ENCODE measurements at regions not wholly inside any gene's neighbourhood (a gene's known extent, or its start where the extent isn't known, plus 50 kb on each side); places are given as distances from the start of the nearest gene placed in this dataset.
A peak's percentile ranks its signal among the peaks of the same experiment; 100 is the strongest.

DNA sequence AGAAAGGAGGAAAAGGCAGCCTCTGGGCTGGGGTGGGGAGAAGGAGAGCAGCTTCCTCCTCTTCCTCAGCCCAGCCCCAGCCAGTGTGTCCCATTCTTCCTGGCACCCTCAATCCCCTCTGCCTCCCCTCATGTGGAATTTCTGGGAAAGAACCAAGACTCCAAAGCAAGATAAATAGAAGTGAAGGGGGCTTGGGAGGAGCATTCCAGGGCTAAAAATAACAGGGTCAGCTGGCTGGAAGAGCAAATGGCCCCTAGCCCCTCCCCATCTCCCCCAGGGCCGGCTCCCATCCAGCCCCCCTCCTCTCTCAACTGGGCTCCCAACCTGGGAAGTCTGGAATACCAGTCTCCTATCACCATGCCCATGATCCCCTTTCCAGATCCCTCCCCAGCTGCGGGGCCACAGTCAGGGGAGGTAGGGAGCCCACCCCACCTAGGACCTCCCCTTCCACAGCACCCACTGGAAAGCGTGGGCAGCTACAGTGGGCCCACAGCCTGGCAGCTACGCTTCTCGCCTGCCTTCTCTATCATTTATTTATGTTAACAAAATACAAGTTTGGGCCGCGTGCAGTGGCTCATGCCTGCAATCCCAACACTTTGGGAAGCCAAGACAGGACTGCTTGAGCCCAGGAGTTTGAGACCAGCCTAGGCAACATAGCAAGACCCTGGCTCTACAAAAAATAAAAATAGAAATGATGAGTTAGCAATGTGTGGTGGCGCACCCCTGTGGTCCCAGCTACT lies 88.3 kb downstream of the IRF2BPL start:
- Mint-ChIP-seq H3K27ac (no peak overlapping the region), H3K27me3 (no peaks in the 10 kb centered on the region), H3K9me3 (no peaks in the 10 kb centered on the region), H3K4me1 (ENCODE audit: low read depth) (peaks cover 8% of the 10 kb centered on the region), H3K36me3 (ENCODE audit: low read depth) (no peaks in the 10 kb centered on the region), H3K4me3 (no peak overlapping the region)

DNA sequence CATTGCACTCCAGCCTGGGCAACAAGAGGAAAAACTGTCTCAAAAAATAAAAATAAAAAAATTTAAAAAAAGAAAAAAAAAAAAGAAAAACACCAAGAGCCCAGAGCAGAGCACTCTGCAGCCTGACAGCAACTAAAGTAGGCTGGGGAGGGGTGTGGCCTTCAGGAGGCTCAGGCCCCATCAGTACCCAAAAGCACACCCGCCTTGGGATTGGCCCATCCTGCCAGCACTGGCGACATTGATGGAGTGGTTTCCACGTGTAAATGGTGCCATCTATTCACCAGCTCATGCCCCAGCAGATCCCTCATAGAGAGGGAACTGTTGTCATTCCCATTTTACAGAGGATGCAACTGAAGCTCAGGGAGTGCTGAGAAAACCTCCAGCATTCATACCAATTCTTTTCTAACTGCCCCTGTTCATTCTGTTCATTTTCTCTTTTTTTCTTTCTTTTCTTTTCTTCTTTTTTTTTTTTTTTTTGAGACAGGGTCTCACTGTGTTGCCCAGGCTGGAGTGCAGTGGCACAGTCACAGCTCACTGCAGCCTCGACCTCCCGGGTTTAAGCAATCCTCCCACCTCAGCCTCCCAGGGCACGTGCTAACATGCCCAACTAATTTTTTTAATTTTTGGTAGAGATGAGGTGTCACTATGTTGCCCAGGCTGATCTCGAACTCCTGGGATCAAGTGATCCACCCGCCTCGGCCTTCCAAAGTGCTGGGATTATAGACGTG lies 89.3 kb downstream of the IRF2BPL start:
- H3K4me3 Mint-ChIP-seq = no peak overlapping the region
- no peaks in the 10 kb centered on the region for H3K27me3 Mint-ChIP-seq
- no peak overlapping the region for H3K27ac Mint-ChIP-seq
- no peaks in the 10 kb centered on the region for H3K9me3 Mint-ChIP-seq
- H3K4me1 Mint-ChIP-seq (ENCODE audit: low read depth) = peaks cover 8% of the 10 kb centered on the region
- no peaks in the 10 kb centered on the region for H3K36me3 Mint-ChIP-seq (ENCODE audit: low read depth)

DNA sequence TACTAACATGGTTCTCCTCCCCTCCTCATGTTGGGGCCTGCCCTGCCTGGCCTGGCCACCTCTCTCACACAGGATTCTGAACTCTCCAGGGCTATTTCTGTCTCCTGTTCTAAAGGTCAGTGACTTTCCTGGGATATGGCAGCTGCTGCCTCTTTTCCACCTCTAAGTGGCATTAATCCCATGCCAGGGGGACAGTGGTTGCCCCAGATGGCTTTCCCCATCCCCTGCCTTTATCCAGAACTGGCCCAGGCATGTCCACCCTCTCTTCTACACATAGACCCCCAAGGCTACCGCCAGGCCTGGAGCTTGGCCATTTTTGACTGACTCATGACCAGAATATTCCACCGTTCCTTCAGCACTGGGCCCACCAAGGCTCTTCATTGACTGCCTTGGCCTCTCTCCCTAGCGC lies 90.4 kb downstream of the IRF2BPL start:
- no peaks in the 10 kb centered on the region for H3K27me3 Mint-ChIP-seq
- H3K4me3 Mint-ChIP-seq = no peak overlapping the region
- H3K27ac Mint-ChIP-seq = no peak overlapping the region

DNA sequence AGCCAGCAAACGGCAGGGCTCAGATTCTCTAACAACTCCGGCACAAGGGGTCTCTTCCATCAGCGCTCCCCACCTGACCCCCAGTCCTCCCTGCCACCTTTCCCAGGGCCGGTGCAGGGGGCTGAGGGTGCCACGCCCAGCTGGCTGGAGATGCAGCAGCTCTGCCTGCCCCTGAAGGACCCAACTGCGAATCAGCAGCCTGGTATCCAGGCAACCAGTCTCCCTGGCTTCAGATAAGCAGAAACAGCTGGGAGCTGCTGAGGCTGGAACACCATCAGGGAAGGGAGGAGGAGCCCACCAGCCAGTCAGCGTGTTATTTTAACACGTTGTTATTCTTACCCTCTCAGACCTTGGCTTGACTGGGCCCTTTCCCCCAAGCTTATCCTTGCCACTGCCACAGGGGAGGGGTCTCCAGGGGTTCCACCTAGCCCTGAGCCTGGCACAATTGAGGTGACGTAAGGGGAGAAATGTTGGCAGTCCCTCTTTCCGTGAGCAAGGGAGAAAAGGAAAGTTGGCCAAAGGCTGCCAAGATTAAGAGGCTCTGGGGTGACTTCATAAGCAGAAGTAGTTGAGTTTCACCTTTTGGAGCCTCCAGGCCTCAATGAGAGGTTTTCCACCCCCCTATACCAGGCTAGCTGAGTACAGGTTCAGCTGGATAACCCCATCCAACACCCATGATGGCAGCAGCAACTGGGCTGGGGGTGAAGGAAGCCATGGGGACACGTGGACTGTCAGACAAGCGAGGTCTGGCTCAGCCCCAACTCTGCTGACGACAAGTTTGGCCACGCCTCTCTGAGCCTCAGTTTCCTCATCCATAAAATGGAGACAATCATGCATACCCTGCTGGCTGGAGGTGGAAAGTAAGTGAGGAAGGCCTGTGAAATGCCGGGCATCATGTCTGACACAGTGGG lies 91.1 kb downstream of the IRF2BPL start:
- H3K9me3 Mint-ChIP-seq = no peaks in the 10 kb centered on the region

More for the DNA sequence above, 90.4 kb downstream of the IRF2BPL start:
- Mint-ChIP-seq H3K36me3 (ENCODE audit: low read depth) (no peaks in the 10 kb centered on the region), H3K9me3 (no peaks in the 10 kb centered on the region), H3K4me1 (ENCODE audit: low read depth) (peaks cover 13% of the 10 kb centered on the region)

DNA sequence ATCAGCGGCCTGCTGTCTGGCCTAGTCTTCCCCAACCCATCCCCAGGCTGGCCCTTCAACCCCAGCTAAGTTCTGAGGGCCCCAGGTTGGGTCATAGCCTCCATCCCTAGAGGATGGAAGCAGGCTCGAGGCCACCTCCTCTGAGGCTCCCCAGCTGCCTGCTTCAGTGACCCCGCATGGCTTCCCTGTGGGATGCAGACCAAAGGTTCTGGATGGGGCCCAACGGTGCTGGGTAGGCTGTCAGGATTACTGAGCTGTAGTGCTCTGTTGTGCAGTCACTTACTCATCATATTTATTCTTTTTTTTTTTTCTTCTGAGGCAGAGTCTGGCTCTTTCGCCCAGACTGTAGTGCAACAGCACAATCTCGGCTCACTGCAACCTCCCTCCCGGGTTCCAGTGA lies 92.0 kb downstream of the IRF2BPL start:
- no peak overlapping the region for H3K27ac Mint-ChIP-seq
- H3K36me3 Mint-ChIP-seq (ENCODE audit: low read depth) = no peaks in the 10 kb centered on the region
- H3K4me1 Mint-ChIP-seq (ENCODE audit: low read depth) = peaks cover 8% of the 10 kb centered on the region
- no peaks in the 10 kb centered on the region for H3K9me3 Mint-ChIP-seq
- no peak overlapping the region for H3K4me3 Mint-ChIP-seq
- H3K27me3 Mint-ChIP-seq = no peaks in the 10 kb centered on the region

More for the DNA sequence above, 91.1 kb downstream of the IRF2BPL start:
- Mint-ChIP-seq H3K27me3 (no peaks in the 10 kb centered on the region), H3K36me3 (ENCODE audit: low read depth) (no peaks in the 10 kb centered on the region), H3K27ac (no peak overlapping the region), H3K4me1 (ENCODE audit: low read depth) (peaks cover 10% of the 10 kb centered on the region), H3K4me3 (no peak overlapping the region)

DNA sequence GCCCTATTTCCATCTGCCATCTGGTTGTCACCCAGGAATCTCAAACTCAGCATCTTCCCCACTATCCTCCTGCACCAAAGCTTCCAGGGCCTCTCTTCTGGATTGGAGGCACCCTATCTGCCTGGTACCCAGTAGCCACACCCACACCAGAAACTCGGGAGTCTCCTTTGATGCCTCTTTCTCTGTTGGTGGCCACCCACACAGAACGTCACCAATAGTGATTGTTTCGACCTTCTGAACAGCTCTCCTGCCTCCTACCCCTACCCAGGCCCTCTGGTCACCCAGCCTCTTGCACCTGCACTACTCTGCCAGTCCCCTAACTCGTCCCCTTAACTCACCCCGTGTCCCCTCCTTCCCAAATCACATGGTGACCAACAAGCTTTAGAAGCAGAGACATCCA lies 95.0 kb downstream of the IRF2BPL start:
- no peaks in the 10 kb centered on the region for H3K36me3 Mint-ChIP-seq (ENCODE audit: low read depth)
- no peaks in the 10 kb centered on the region for H3K9me3 Mint-ChIP-seq
- H3K27ac Mint-ChIP-seq = no peak overlapping the region
- H3K27me3 Mint-ChIP-seq = no peaks in the 10 kb centered on the region
- H3K4me3 Mint-ChIP-seq = no peak overlapping the region
- H3K4me1 Mint-ChIP-seq (ENCODE audit: low read depth) = peaks cover 35% of the 10 kb centered on the region

DNA sequence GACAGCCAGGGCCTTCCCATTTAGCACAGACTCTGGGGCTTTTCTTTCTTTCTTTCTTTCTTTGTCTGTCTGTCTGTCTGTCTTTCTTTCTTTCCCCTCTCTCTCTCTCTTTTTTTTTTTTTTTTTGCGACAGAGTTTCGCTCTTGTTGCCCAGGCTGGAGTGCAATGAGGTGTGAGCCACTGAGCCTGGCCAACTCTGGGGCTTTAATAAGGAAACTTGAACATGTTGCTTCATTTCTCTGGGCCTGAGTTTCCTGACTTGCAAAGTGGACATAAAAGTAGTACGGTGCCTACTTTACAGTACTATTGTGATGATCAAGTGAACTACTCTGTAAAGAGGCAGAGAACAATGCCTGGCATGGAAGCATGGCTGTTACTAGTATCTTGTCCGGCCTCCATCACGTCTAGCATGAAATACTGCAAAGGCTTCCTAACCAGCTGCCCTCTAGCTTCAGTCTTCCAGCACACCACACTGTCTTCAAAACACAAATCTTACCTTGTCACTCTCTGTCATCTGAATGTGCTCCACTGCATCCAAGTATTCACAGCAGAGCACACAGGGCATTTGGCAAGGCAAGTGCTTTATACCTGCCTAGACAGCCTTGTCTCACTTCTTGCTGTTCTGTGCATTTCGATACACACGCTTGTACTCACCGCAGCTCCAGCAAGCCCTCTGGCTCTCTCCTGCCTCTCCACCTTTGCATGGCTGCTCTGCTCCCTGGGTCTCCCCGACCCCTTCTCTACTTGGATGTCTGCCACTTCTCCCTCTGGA lies 96.7 kb downstream of the IRF2BPL start:
- Mint-ChIP-seq H3K27ac (no peak overlapping the region), H3K36me3 (ENCODE audit: low read depth) (no peaks in the 10 kb centered on the region), H3K9me3 (no peaks in the 10 kb centered on the region), H3K4me3 (no peak overlapping the region), H3K27me3 (no peaks in the 10 kb centered on the region), H3K4me1 (ENCODE audit: low read depth) (peaks cover 50% of the 10 kb centered on the region)

DNA sequence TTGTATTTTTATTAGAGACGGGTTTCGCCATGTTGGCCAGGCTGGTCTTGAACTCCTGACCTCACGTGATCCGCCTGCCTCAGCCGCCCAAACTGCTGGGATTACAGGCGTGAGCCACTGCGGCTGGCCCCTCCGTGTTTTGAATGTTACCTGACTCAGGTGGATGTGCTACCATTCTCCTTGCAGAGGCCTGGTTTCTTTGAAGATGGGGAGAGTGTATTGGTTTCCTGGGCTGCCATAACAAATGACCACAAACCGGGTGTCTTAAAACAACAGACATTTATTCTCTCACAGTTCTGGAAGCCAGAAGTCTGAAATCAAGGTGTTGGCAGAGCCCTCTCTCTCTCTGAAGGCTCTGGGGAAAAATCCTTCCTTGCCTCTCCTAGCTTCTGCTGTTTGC lies 98.0 kb downstream of the IRF2BPL start:
- H3K27me3 Mint-ChIP-seq = no peaks in the 10 kb centered on the region
- H3K4me3 Mint-ChIP-seq = no peak overlapping the region
- H3K9me3 Mint-ChIP-seq = no peaks in the 10 kb centered on the region
- H3K27ac Mint-ChIP-seq = no peak overlapping the region
- peaks cover 62% of the 10 kb centered on the region for H3K4me1 Mint-ChIP-seq (ENCODE audit: low read depth)
- no peaks in the 10 kb centered on the region for H3K36me3 Mint-ChIP-seq (ENCODE audit: low read depth)

DNA sequence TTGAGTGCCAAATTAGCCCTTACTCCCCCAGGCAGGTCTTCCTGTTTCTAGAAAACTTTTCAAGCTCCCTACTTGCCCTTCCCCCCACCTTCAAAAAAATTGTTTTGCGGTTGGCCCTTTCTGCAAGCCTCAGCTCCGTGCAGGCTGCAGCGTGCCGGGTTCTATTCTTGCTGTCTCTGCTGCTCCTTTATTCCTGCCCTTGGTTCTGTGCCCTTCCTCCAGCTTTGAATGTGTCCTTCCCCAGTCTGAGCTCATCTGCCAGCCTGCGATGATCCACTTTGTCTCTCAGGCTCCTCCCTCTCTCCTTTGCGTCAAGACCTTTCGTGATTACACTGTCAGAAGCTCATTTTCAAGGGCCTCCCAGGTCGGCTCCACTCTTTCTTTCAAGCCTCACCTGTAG lies 98.6 kb downstream of the IRF2BPL start:
- H3K4me1 Mint-ChIP-seq (ENCODE audit: low read depth) = peaks cover 68% of the 10 kb centered on the region
- H3K9me3 Mint-ChIP-seq = no peaks in the 10 kb centered on the region
- no peaks in the 10 kb centered on the region for H3K36me3 Mint-ChIP-seq (ENCODE audit: low read depth)
- H3K27ac Mint-ChIP-seq = peak overlapping the region; percentile 62
- H3K4me3 Mint-ChIP-seq = peak overlapping the region; percentile 65
- H3K27me3 Mint-ChIP-seq = no peaks in the 10 kb centered on the region

DNA sequence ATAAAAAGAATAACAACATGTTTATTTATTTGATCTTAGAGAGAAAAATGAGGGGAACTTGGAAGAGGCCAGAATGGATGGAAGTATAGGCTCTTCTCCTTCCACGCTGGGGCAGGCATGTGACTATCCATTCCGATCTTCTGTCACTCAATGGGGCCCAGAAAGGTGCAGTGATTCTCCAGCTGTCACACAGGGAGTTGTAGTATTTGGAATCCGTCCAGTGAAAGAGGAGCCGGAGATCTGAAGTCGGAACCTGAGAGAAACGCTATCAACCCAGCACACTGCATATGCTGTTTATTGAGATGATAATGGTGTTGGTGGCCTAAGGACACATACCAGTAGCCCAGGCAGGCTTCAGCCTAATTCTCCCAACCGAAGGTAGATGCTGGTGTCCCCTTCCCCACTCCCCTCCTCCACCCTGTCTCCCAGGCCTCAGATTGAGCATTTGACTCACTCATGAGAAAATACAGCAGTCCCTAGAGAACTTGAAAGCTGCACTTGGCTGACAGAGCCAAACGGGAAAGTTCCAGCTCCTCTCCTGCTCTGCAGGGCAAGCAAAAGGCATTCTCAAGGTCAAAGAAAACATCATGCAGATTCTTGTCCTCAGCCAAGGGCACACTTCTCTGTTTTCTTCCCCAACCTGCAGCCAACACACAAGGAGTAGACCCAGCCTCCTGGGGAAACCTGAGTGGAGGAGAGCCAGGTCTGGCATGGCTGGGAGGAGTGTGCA lies 100.4 kb downstream of the IRF2BPL start:
- Mint-ChIP-seq H3K27me3 (no peaks in the 10 kb centered on the region), H3K36me3 (ENCODE audit: low read depth) (no peaks in the 10 kb centered on the region), H3K4me1 (ENCODE audit: low read depth) (peaks cover 75% of the 10 kb centered on the region), H3K4me3 (no peak overlapping the region), H3K27ac (no peak overlapping the region), H3K9me3 (no peaks in the 10 kb centered on the region)

DNA sequence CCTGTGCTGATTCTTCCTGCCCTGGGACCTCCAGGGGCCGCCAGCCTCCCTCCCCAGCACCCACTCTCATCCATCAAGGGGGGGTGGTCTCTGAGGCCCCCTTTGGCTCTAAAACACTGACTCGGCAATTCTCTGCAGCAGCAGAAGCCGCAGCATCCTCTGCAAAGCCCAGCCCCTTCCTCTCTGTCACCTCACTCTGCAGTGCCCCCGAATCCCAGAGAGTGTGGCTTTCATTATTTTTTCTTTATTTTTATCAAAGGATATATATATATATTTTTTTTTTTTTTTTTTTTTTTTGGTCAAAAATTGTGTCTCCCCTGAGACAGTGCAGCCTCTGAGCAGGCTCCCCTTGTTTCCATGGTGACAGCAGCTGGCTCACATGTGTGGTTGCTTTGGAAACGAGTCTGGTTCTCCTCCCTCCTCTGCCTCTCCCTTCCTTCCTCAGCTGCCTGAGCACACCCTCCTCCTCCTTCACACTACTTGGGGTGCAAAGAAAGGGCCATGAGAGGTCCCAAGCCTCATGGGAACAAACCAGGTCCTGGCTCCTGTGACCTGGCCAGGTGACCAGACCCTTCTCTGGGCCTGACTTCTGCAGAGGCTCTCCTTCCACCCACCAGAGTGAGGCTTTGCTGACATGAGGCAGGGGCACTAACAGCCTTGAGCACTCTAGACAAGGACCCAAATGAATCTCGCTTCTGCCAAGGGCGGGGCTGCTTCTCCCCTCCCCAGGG lies 100.5 kb downstream of the LRRC74A start:
- Mint-ChIP-seq H3K4me1 (ENCODE audit: low read depth) (peaks cover 82% of the 10 kb centered on the region), H3K27ac (no peak overlapping the region), H3K9me3 (no peaks in the 10 kb centered on the region), H3K36me3 (ENCODE audit: low read depth) (no peaks in the 10 kb centered on the region), H3K27me3 (no peaks in the 10 kb centered on the region), H3K4me3 (no peak overlapping the region)

DNA sequence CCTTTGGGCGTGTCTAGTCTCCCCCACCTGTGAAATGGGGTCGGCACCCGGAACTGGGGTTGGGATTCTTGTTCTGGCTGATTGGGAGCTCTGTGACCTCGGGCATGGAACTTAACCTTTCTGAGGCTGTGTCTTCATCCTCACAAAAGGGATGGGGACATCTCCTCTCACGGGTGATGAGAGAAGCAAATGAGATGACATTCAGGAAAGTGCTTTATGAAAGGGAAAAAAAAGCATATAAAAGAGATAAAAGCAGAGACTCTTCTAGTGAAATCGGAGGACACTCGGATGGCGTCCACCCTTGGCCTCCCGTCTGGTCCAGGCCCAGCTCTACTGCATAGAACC lies 98.9 kb downstream of the LRRC74A start:
- Mint-ChIP-seq H3K27ac (no peak overlapping the region), H3K4me3 (no peak overlapping the region), H3K4me1 (ENCODE audit: low read depth) (peaks cover 85% of the 10 kb centered on the region), H3K27me3 (no peaks in the 10 kb centered on the region), H3K36me3 (ENCODE audit: low read depth) (no peaks in the 10 kb centered on the region), H3K9me3 (no peaks in the 10 kb centered on the region)

DNA sequence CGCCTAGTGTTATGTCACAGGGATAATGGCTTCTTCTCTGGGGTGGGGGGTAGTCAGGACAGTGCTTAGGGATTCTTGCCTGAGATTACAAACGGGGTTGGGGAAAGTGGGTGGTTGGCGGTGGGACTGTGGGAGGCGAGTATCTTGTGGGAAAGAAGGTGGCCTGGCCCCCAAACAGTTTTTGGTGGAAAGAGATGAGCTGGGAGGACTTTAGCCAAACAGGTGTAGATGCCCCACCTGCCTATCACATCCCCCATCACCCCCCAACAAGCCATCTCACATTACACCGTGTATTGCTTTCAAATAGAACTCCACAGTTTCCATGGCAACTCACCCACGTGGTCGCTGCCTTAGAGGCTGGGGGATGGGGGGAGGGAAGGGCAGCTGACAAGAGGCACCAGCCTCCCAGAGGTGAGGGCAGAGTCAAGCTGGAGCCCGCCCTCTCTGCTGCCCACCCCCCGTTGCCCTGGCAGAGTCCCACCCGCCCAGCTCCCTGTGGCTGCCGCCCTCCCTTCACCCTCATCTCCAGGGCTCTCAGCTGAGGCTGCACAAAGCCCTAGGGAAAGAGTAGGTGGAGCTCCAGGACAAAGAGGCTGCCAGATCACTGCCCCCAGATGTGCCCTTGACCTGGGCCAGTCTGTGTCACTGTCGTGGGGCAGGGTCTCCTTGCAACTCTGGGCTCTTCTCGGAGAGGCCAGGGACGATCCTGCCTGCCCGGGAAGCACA lies 98.3 kb downstream of the LRRC74A start:
- no peaks in the 10 kb centered on the region for H3K9me3 Mint-ChIP-seq
- H3K36me3 Mint-ChIP-seq (ENCODE audit: low read depth) = no peaks in the 10 kb centered on the region
- H3K4me3 Mint-ChIP-seq = no peak overlapping the region
- no peak overlapping the region for H3K27ac Mint-ChIP-seq
- no peaks in the 10 kb centered on the region for H3K27me3 Mint-ChIP-seq
- peaks cover 85% of the 10 kb centered on the region for H3K4me1 Mint-ChIP-seq (ENCODE audit: low read depth)

All from stimulated activated naive CD8-positive, alpha-beta T cell treated with anti-CD3 and anti-CD28 coated beads, Interleukin-15, Interleukin-2, amounts not matched to agents 100 ng/mL and 50 ng/mL, for 24 hours (primary cell).